HG02623 (cell line): ENCODE measurements at regions not wholly inside any gene's neighbourhood (a gene's known extent, or its start where the extent isn't known, plus 50 kb on each side); places are given as distances from the start of the nearest gene placed in this dataset.

Experiments used
- ATAC-seq: cut with Tn5 transposase; IDR thresholded peaks from one replicate; pipeline ENCODE4 v1.9.1; 2021; ENCODE audit warnings: moderate library complexity; ENCODE audit not compliant: unreplicated experiment

GRCh38 chr6:40726853-40727252, 139.7 kb upstream of the LRFN2 start:
- ATAC-seq = no peak

DNA sequence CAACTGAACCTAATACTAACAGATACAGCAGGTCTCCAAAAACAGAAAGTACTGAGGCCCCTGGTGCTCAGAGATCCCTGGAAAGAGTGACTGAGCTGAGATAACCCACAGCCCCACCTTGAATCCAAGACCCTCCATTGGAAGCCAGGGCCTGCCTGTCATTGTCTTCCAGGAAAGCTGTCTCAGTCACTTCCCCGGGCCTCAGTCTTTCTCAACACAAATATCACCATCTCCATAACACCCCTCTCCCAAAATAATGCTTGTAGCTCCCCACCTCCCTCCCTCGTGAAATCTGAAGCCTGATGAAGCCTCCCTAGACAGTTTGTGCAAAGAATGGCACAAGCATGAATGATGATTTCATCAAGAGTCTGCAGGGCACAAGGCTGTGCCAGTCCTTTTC, 138.2 kb upstream of the LRFN2 start:
- no peak for ATAC-seq

- ATAC-seq = no peak
Observed at GRCh38 chr6:40724886-40725285, 137.7 kb upstream of the LRFN2 start.

DNA sequence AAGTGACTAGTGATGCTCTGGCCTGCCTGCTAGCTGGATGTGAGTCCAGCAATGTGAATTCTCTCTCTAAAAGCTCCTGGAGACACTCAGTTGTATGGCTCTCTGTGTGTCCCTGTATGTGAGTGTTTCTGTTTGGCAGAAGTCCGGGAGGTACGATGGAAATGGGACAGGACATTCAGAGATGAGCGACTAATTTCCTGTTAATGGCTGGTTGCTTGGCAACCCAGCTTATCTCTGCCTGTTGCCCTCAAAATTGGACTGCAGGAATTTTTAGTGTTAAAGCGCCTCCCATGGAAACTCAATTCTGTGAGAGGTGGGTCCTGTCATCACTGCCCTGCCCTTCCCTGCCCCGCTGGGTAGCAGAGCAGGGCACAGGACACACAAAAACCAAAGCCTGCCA, 136.8 kb upstream of the LRFN2 start:
- no peak for ATAC-seq

DNA sequence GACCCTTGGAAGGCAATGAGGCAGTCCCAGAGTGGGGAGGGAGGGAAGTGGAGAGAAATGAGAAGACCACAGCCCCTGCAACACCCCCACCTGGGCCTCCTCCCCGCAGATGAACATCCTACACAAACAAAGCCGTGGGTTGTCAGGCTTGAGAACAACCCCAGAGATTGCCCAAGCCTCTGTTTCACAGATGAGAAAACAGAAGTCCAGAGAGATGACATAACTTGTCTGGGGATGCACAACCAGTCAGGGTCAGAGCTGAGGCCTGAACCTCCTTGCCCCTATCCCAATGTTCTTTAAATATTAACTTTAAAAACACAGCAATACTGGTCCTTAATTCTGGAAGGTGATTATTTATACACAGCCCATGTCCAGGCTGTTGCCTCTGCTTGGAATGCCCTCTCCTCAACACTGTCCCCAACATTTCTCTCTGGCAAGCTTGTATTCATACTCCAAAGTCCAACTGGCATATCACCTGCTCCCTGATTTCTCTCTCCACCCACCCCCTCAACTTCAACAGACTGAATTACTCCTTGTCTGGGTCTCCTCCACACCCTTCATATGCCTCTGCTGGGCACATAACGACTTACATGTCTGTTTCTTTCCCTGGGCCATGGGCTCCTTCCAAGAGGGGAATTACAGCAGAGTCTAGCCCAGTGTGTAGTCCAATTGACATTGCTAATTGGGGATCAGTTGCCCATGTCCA, 135.5 kb upstream of the LRFN2 start:
- ATAC-seq = no peak

DNA sequence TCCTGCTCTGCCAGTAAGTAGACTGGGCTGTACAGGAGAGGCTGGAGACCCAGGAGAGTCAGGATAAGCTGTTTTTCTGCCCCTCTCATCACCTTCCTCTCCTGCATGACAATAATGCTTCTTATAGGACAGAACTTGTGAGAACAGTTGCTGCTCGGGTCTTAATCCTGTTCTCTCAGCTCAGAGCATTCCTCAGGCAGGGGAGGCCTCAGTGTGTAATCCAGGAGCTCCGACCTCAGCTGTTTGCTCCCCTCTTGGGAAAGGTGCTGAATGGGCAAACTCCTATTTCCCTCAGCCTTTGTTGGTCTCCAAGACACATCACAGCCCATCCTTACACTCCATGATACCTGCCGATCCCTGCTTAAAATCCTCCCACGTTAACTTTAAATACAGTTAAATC, 134.9 kb upstream of the LRFN2 start:
- no peak for ATAC-seq

GRCh38 chr6:40721271-40721952, 134.2 kb upstream of the LRFN2 start:
- ATAC-seq = no peak

- no peak for ATAC-seq
Observed at GRCh38 chr6:40720375-40720748, 133.2 kb upstream of the LRFN2 start.

DNA sequence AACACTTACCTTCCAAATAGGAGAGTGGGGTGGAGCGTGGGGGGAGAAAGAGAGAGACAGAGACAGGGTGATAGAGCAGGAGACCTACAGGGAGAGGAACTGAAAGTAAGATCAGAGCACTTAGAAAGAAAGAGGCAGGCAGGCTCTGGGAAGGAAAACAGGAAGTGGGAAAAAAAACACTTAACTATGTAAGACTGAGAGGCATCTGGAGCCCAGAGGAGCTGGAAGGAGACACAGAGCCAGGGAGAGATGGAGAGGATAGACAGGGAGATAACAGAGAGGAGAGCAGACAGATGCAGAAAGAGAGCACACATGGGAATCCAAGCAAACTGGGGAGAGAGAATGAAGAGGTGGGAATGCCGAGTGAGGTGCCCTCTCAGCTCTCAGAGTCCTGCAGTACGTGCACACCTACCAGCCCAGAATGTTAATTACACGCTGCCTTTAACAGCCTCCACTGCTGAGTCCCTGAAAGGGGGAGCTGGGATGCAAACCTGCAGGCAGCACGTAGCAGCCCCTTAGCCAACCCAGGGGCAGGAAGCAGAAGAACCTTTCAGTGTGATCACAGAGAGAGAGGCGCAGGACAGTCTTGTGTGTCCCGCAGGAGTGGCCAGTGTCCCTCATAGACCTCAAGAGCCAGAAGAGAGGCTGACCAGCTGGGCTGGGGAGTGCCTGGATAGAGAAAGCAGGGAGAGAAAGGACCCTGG, 132.7 kb upstream of the LRFN2 start:
- peak; percentile 60 for ATAC-seq

DNA sequence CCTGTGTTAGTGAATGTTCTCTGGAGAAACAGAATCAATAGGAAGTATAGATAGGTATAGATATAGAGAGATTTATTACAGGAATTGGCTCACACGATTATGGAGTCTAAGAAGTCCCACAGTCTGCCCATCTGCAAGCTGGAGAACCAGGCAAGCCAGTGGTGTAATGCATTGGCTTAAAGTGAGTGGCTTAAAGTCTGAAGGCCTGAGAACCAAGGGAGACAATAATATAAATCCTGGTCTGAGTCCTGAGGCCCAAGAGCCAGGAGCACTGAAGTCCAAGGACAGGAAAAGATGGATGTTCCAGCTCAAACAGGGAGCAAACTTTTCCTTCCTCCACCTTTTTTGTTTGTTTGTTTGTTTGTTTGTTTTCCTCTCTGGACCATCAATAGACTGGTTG, 131.2 kb upstream of the LRFN2 start:
- ATAC-seq = no peak

DNA sequence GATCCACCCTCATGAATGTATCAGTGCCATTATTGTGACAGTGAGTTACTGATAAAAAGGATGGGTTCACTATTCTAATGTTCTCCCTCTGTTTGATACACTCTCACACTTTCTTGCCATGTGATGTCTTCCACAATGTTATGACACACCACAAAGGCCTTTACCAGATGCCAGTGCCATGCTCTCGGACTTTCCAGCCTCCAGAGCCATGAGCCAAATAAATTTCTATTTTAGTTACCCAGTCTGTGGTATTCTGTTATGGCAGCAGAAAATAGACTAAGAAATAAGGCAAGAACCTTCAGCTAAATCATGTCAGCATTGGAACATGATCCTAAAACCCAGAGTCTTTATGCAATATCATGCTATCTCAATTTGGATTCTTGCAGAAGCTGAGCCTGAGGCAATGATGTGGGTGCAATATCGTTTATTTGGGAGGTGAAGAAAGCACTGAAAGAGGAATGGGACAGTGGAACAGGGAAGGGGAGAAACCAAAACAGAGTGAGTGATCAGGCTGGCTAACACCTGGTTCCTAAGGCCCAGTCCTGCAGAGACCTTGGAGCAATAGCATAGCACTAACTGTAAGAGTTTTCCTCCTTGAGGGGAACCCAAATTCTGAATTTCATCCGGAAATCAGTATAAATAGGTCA, 130.4 kb upstream of the LRFN2 start:
- ATAC-seq = no peak

GRCh38 chr6:40715570-40716403, 128.6 kb upstream of the LRFN2 start:
- ATAC-seq = no peak

GRCh38 chr6:40714576-40715564, 127.7 kb upstream of the LRFN2 start:
- ATAC-seq = no peak

- ATAC-seq = no peak
Observed at GRCh38 chr6:40714143-40714542, 127.0 kb upstream of the LRFN2 start.

- ATAC-seq = no peak
Observed at GRCh38 chr6:40713002-40713719, 126.0 kb upstream of the LRFN2 start.

- ATAC-seq = no peak
Observed at GRCh38 chr6:40710626-40711330, 123.6 kb upstream of the LRFN2 start.

DNA sequence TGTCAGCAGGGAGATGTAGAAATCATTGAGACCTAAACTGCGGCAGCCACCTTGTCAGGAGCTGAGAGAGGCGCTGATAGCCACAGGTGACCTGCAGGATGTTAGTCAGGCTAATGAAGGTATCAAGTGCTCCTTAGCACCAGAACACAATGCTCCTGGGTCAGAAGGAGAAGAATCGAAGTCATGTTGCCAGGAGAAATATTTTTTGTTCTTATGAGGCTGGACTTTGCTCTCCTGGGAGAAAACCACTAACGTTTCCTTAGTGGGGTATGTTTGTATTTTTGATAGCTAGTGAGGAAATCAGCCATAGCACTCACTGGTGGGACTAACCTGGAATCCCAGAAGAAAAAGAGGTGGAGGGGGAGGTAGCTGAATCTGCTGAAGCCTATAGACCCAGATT, 120.9 kb upstream of the LRFN2 start:
- no peak for ATAC-seq

DNA sequence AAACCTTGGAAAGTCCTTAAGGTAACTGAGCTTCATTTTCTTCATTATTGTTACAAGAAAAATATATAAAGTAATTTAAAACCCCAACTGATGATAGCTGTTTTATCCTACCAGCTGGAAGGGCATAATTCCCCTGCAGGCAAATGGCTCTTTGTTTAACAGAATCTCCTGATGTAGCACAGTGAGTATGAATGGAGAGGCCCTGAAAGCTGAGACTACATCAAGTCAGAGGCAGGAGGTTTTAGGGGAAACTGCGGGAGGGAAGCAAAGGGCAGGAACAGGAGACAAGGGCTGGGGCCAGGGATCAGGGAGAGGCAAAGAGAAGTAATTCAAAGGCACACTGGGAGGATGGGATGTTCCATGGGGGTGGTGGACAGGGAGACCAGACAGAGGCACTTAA, 119.0 kb upstream of the LRFN2 start:
- ATAC-seq = no peak
